Right lobe of liver (tissue), 4 donors: ENCODE measurements at regions not wholly inside any gene's neighbourhood (a gene's known extent, or its start where the extent isn't known, plus 50 kb on each side); places are given as distances from the start of the nearest gene placed in this dataset.

Experiments
- CTCF ChIP-seq, 4 donors: fragments of 200-600 bp in 3 of 4; fragments of 450-650 bp in 1 of 4; IDR thresholded peaks; one replicate each; pipeline versions ENCODE4 v1.5.1 to v1.8.0; 2016 to 2022; ENCODE audit warnings: antibody characterized with exemption in 4 of 4, mild to moderate bottlenecking in 2 of 4
- POLR2A ChIP-seq: fragments of 450-650 bp; IDR thresholded peaks from one replicate; pipeline ENCODE4 v1.6.1; 2017; ENCODE audit warnings: antibody characterized with exemption, mild to moderate bottlenecking
- donor health status: DM: no; HTN: no; CAD: no.
- donor health status: DM: no; HTN: no; CAD: no.
- donor health status: DM: no; HTN: yes; CAD: no.

- peak in 2 of 4 donors; percentile 5 to 23 for TF ChIP-seq CTCF (IDR thresholded peaks at IDR 0.05)
- no peak for TF ChIP-seq POLR2A
These were observed 126.8 kb downstream of the NXNL2 start for GRCh38 chr9:88661759-88662158.
